K562 (cell line): ENCODE measurements at regions not wholly inside any gene's neighbourhood (a gene's known extent, or its start where the extent isn't known, plus 50 kb on each side); places are given as distances from the start of the nearest gene placed in this dataset.

Experiments used
- ATAC-seq: fragments of 200-7000 bp; cut with Tn5 transposase; 3 replicates; pipeline ENCODE4 v1.9.1; 2020; ENCODE audit warnings: moderate library complexity
- BruUV-seq: library from RNA; stranded (reverse); fragments of 400-500 nt; replicated peaks from 2 replicates; lab custom pipeline; 2021; lab: Mats Ljungman, UMichigan
- CTCF ChIA-PET: fragments of 300-600 bp; formaldehyde crosslinking; extraction: SDS; loops from one replicate; lab custom pipeline; 2021; ENCODE audit warnings: low intra/inter-chr PET ratio; lab: Yijun Ruan, JAX
- POLR2A ChIA-PET: fragments of 300-600, 350-650 bp; sonication (Branson Sonifier 250); formaldehyde crosslinking; extraction: SDS; loops from one replicate; lab custom pipeline; 2021; ENCODE audit warnings: antibody characterized with exemption, inconsistent platforms; lab: Yijun Ruan, JAX
- DNase-seq, 4 experiments: peaks; one replicate each; pipeline versions ENCODE4 v3.0.0 to v3.0.0-alpha.2; 2011 to 2018; ENCODE audit warnings: low spot score in 3 of 4, mixed read lengths in 3 of 4; ENCODE audit errors: extremely low read depth in 1 of 4
- FAIRE-seq: peaks from 2 replicates; lab custom pipeline; 2011; peaks lifted over from hg19 to GRCh38; lab: Jason Lieb, UNC
- H2AFZ ChIP-seq: 2 replicates; pipeline ENCODE4 v1.6.0; 2011; ENCODE audit warnings: low read depth, low read length, control low read depth, inconsistent platforms
- H3K27ac ChIP-seq: fragments of 200-600 bp; 3 replicates; pipeline ENCODE4 v1.8.0; 2011; ENCODE audit warnings: low read depth, mild to moderate bottlenecking, control low read depth, inconsistent platforms, low read length, moderate library complexity, mixed read lengths; ENCODE audit errors: extremely low read depth
- H3K27me3 ChIP-seq, 2 experiments: fragments of 300-600 bp in 1 of 2; 2 replicates in 1 of 2; 3 replicates in 1 of 2; pipeline versions ENCODE4 v1.6.0 to v1.8.0; 2011; ENCODE audit warnings: inconsistent platforms in 2 of 2, low read length in 2 of 2, mild to moderate bottlenecking in 1 of 2, mixed read lengths in 1 of 2, moderate library complexity in 1 of 2; ENCODE audit not compliant: control insufficient read depth in 2 of 2, insufficient read depth in 2 of 2
- H3K36me3 ChIP-seq: fragments of 300-600 bp; 3 replicates; pipeline ENCODE4 v1.8.0; 2011; ENCODE audit warnings: mild to moderate bottlenecking, low read length, inconsistent platforms; ENCODE audit not compliant: control insufficient read depth, insufficient read depth
- H3K4me1 ChIP-seq, 2 experiments: fragments of 200-600 bp in 1 of 2; replicated peaks in 1 of 2; 2 replicates in 1 of 2; 3 replicates in 1 of 2; pipeline versions ENCODE4 v1.5.1 to v1.8.0; 2011; ENCODE audit warnings: inconsistent platforms in 2 of 2, low read length in 2 of 2, mild to moderate bottlenecking in 1 of 2, mixed read lengths in 1 of 2, moderate library complexity in 1 of 2; ENCODE audit not compliant: control insufficient read depth in 2 of 2, insufficient read depth in 2 of 2
- H3K4me2 ChIP-seq: 2 replicates; pipeline ENCODE4 v1.6.1; 2011; ENCODE audit warnings: low read length, control low read depth, inconsistent platforms, mixed read lengths; ENCODE audit not compliant: insufficient read depth
- H3K4me3 ChIP-seq: fragments of 200-600 bp; sonication (generic), shearing (Covaris generic); 2 replicates; pipeline ENCODE4 v1.5.1; 2016; ENCODE audit warnings: control low read depth, inconsistent platforms
- H3K79me2 ChIP-seq: fragments of 200-600 bp; 3 replicates; pipeline ENCODE4 v1.8.0; 2011; ENCODE audit warnings: low read length, inconsistent platforms; ENCODE audit not compliant: control insufficient read depth, insufficient read depth
- H3K9ac ChIP-seq, 2 experiments: 2 replicates each; pipeline versions ENCODE4 v1.6.0 to v1.6.1; 2011; ENCODE audit warnings: low read depth in 2 of 2, low read length in 2 of 2, control low read depth in 1 of 2, inconsistent platforms in 1 of 2, mild to moderate bottlenecking in 1 of 2, mixed read lengths in 1 of 2; ENCODE audit not compliant: insufficient read depth in 1 of 2
- H3K9me1 ChIP-seq: one replicate; pipeline ENCODE4 v1.6.0; 2011; ENCODE audit warnings: inconsistent platforms, mild to moderate bottlenecking, low read length, moderate library complexity; ENCODE audit not compliant: control insufficient read depth, insufficient read depth
- H3K9me3 ChIP-seq: replicated peaks from 2 replicates; pipeline ENCODE4 v1.5.1; 2011; ENCODE audit warnings: low read depth, low read length, inconsistent platforms; ENCODE audit not compliant: control insufficient read depth, insufficient read depth
- H4K20me1 ChIP-seq: replicated peaks from 2 replicates; pipeline ENCODE4 v1.6.1; 2011; ENCODE audit warnings: low read length, inconsistent platforms, mixed read lengths; ENCODE audit not compliant: control insufficient read depth, insufficient read depth
- CBX5 ChIP-seq: IDR thresholded peaks from 2 replicates; pipeline ENCODE4 v1.6.1; 2014; ENCODE audit warnings: low read depth, borderline replicate concordance
- CCNT2 ChIP-seq: IDR thresholded peaks from 2 replicates; pipeline ENCODE4 v1.6.1; 2011; ENCODE audit warnings: borderline replicate concordance, low read depth, mild to moderate bottlenecking, moderate library complexity, mixed read lengths, low read length; ENCODE audit not compliant: insufficient read length; ENCODE audit errors: extremely low read depth
- CHAMP1 ChIP-seq: fragments of 450-650 bp; IDR thresholded peaks from 2 replicates; pipeline ENCODE4 v1.6.1; 2016; ENCODE audit warnings: mild to moderate bottlenecking
- E2F8 ChIP-seq: fragments of 450-650 bp; IDR thresholded peaks from 2 replicates; pipeline ENCODE4 v1.7.1; 2018; ENCODE audit warnings: mild to moderate bottlenecking, low read depth; ENCODE audit not compliant: partially characterized antibody
- FOXJ3 ChIP-seq: sonication (generic); formaldehyde crosslinking; IDR thresholded peaks from 2 replicates; pipeline ENCODE4 v1.4.0; 2020; ENCODE audit warnings: mild to moderate bottlenecking, missing genetic modification reagents
- GTF2E2 ChIP-seq: fragments of 200-800 bp; sonication (Bioruptor generic); IDR thresholded peaks from 2 replicates; pipeline ENCODE4 v1.6.1; 2016; ENCODE audit warnings: missing genetic modification characterization, missing compliant biosample characterization
- HDAC2 ChIP-seq: fragments of 450-650 bp; IDR thresholded peaks from 2 replicates; pipeline ENCODE4 v1.6.1; 2016; ENCODE audit warnings: mild to moderate bottlenecking
- HMG20B ChIP-seq: fragments of 250-450 bp; sonication (Bioruptor Pico); IDR thresholded peaks from 2 replicates; pipeline ENCODE4 v1.5.0; 2021; ENCODE audit warnings: mild to moderate bottlenecking
- KDM4B ChIP-seq, 2 experiments: fragments of 450-650 bp in 1 of 2; sonication (generic) in 1 of 2; IDR thresholded peaks; 2 replicates each; pipeline ENCODE4 v1.6.1; 2016 to 2017; ENCODE audit warnings: borderline replicate concordance in 2 of 2, antibody characterized with exemption in 1 of 2, low read depth in 1 of 2, mild to moderate bottlenecking in 1 of 2
- TSC22D4 ChIP-seq: fragments of 450-650 bp; IDR thresholded peaks from 2 replicates; pipeline ENCODE4 v1.6.1; 2016; ENCODE audit warnings: missing genetic modification characterization, missing biosample characterization, control low read depth
- ZFPM2 ChIP-seq: fragments of 250-450 bp; sonication (Bioruptor Pico); IDR thresholded peaks from 2 replicates; pipeline ENCODE4 v1.5.1; 2022; ENCODE audit warnings: mild to moderate bottlenecking
- ZKSCAN3 ChIP-seq: fragments of 250-450 bp; sonication (Bioruptor Pico); IDR thresholded peaks from 2 replicates; pipeline ENCODE4 v1.4.0; 2020
- WGBS: fragments of 100-300 bp; shearing (Covaris generic); methylation state at CpG from one replicate; pipeline ENCODE4 v1.1.6; 2016; ENCODE audit warnings: low coverage, mixed read lengths; ENCODE audit not compliant: insufficient coverage; ENCODE audit errors: missing lambda C conversion rate; 5-methylcytosine and 5-hydroxymethylcytosine counted together
- in situ Hi-C: fragments of 300-500 bp; cut with MboI; formaldehyde crosslinking; loops from 4 replicates; pipeline ENCODE4 v1.15.0; 2018; ENCODE audit warnings: inconsistent platforms, mixed read lengths
- intact Hi-C: fragments of 100-400 bp; cut with micrococcal nuclease; formaldehyde crosslinking; loops from 2 replicates; pipeline ENCODE4 v1.14.2; 2022

- Histone ChIP-seq H4K20me1 (no peaks in the 10 kb centered on the region), H3K79me2 (no peaks in the 10 kb centered on the region), H2AFZ (no peak overlapping the region), H3K36me3 (no peaks in the 10 kb centered on the region), H3K4me1 (no peaks in the 10 kb centered on the region), H3K9ac (no peak overlapping the region), H3K4me2 (no peak overlapping the region), H3K27ac (no peak overlapping the region), H3K27me3 (no peaks in the 10 kb centered on the region), H3K9me1 (no peaks in the 10 kb centered on the region), H3K9me3 (no peaks in the 10 kb centered on the region; the same call in 1 of the 2 replicates), H3K4me3 (no peak overlapping the region)
- DNase-seq (no peak), FAIRE-seq (no peak), ATAC-seq (no peak)
- 2% methylated on average over 5 of the region's 5 CpGs for WGBS
- in situ Hi-C loops (no loop called here), intact Hi-C loops (no loop called here)
- no peak for TF ChIP-seq HDAC2
- TF ChIP-seq CBX5: no peak
- TF ChIP-seq HMG20B (CRISPR knock-in tag): no peak
- no peak for TF ChIP-seq ZKSCAN3 (CRISPR knock-in tag)
- no peak for TF ChIP-seq ZFPM2 (CRISPR knock-in tag)
- no peak for TF ChIP-seq GTF2E2 (tag)
- no peak for TF ChIP-seq E2F8
- no peak for TF ChIP-seq FOXJ3
- TF ChIP-seq CHAMP1: no peak
- TF ChIP-seq KDM4B (IDR thresholded peaks at IDR 0.05; ENCODE audit: borderline replicate concordance in 2 of 2, low read depth in 1 of 2): no peak
- TF ChIP-seq TSC22D4 (tag): no peak
- no peak for TF ChIP-seq CCNT2
- POLR2A ChIA-PET: no interaction called here
- BruUV-seq: no TSS peak
- CTCF ChIA-PET: no interaction called here
Measured at GRCh38 chr5:84480873-84481637, 96.4 kb upstream of the EDIL3 start.
